OCI-LY7 (cell line): ENCODE measurements at regions not wholly inside any gene's neighbourhood (a gene's known extent, or its start where the extent isn't known, plus 50 kb on each side); places are given as distances from the start of the nearest gene placed in this dataset.

Experiments used
- CTCF ChIP-seq: fragments of 200-600 bp; sonication (generic); conservative IDR thresholded peaks from 2 replicates; pipeline ENCODE4 v1.5.1; 2014; ENCODE audit warnings: mild to moderate bottlenecking, antibody characterized with exemption, low read length, moderate library complexity, mixed read lengths
- EZH2phosphoT487 ChIP-seq: fragments of 200-600 bp; sonication (generic); IDR thresholded peaks from 2 replicates; pipeline ENCODE4 v1.6.1; 2018; ENCODE audit warnings: low read depth, borderline replicate concordance, mild to moderate bottlenecking, mixed run types, antibody characterized with exemption, low read length, moderate library complexity, mixed read lengths

DNA sequence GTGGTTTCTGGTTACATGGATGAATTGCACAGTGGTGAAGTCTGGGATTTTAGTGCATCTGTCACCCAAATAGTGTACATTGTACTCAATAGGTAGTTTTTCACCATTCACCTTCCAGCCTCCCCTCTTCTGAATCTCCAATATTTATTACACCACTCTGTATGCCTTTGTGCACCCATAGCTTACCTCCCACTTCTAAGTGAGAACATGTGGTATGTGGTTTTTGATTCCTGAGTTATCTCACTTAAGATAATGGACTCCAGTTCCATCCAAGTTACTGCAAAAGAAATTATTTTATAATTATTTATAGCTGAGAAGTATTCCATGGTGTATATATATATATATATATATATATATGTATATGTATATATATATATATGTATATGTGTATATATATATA, 155.8 kb downstream of the HHIP start:
- TF ChIP-seq CTCF, result no peak
- no peak for TF ChIP-seq EZH2phosphoT487
